HG02678 (cell line): ENCODE measurements at regions not wholly inside any gene's neighbourhood (a gene's known extent, or its start where the extent isn't known, plus 50 kb on each side); places are given as distances from the start of the nearest gene placed in this dataset.

ENCODE experiments used
- ATAC-seq: cut with Tn5 transposase; IDR thresholded peaks from one replicate; pipeline ENCODE4 v1.9.1; 2021; ENCODE audit warnings: mild to moderate bottlenecking, moderate library complexity; ENCODE audit not compliant: unreplicated experiment

DNA sequence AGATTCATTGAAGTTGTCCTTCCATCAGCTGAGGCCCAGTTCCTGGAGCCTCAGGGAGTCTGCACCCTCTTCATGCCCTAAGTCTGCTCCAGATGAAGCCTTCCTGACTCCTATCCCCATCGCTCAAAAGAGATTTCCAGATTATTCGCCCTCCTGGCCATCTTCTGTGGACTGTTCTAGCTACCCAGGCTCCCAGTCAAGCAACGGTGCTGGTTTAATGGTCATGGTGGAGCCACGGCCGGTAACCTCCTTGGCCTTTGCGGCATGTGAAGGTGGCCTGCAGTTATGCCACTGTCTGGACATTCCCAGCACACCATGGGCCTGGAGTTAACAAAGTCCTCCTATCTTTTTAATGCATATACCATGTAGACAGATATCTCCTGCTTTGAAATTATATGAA lies 140.1 kb upstream of the ASB18 start:
- no peak for ATAC-seq

DNA sequence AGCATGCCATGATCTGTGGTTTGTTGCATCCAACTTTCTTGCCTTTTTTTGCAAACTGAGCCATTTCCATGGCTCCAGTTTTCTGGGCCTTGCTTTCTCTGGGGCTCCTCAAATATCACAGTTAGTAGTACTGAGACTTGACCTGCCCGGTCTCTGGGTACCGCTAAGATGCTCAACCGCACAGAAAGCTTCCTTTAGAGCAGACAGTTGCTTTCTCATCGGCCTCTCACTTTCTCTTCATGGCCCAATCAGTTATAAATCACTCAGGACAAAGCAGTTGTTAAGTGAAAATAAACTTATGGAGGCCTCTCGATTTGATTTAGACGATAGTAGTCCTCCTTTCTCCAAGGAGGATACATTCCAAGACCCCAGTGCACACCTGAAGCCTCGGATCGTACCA lies 141.2 kb upstream of the ASB18 start:
- ATAC-seq = no peak

DNA sequence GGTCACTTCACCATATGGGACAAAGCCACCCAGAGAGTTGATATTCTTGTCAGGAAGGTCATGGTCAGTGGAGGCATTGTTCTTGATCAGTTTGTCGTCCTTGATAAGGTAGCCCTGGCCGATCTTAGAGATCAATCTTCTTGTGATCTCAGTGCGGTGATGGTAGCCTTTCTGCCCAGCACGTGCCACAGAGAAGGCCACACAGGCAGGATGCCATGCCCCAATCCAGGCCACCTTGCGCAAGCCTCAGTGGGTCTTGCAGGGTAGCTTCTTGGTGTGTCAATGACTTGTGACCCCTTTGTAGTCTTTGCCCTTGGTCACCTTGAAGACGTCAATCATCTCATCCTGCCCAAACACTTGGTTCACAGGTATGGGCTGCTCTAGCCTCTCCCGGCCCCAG lies 143.9 kb upstream of the ASB18 start:
- ATAC-seq = no peak

DNA sequence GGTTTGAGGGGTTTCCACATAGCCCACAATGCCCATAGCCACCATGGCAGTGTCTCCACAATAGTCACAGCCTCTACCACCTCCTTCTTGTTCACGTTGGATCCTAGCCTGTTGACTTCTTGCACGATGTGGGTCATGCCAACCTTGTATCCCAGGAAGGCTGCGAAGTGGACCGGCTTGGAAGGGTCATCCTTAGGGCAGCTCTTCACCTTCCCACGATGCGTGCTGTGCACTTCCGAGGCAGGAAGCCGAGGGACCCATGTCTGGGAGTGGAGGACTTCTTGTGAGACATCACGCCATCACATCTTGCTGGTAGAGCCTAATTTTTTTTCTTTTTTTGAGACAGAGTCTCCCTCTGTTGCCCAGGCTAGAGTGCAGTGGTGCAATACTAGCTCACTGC lies 144.6 kb upstream of the ASB18 start:
- no peak for ATAC-seq

DNA sequence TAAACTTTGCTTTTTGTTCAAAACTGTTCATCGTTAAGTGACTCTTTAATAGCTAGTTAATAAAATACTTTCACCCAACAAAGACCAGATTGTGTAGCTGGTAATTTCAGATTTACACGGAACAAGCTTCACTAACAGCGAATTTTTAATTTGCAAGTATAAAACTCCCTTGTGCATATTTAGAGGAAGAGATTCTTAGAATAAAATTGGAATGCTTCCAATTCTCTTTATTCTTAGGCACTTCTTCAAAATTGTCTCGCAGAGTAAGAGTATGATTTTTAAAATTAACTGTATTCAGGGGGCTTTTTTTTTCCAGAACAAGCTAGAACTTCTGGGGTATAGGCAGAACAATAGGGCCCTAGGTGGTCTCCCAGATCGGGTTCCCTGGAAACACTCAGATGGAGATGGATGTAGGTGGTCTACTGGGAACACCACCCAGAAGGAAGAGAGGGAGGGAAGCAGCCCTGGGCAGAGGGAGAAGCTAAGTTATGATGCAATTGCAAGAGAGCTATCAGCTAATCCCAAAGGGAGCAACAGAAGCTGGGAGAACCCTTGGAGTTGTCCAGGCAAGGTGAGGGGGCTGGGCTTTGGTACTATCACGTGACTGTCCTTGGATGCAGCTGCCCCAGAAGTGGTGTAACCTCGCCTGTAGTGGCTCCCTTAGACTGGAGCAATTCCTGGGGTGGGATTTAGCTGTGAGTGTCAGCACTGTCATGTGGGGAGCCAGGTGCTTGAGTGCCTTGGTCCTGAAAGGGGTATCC lies 151.7 kb upstream of the ASB18 start:
- no peak for ATAC-seq

DNA sequence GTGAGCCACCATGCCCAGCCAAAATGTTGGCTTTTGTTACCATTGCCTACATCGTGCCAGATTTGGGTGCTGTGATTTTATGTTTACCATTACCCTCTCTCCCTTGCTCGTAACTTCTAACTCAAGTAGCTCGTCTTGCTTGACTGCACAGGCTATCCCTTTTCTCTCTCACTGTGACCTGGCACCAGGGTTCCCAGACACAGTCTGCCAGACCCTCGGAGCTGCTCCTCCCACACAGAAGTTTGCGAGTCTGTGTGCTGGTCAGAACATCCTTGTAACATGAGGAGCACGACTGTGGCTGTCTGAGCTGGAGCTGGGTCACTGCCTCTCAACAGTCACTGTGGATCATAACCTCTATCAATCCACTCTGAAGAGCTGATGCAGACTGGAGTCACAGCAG lies 152.5 kb upstream of the ACKR3 start:
- no peak for ATAC-seq

DNA sequence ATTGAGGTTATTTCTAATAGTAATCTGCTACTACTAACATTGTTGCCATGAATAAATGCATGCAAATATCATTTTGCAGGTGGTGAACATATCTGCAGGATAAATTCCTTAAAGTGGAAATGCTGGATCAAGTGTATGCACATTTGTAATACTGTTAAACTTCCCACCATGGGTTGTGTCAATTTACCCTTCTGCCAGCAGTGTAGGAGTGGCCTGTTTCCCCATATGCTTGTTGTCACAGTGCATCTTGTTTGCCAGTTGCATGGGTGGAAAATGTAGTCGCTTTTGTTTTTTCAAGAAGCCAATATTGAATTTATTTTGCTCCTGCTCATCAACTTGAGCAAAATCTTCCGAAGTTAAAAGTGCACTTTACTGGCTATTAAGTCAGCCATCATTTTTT lies 139.0 kb upstream of the ACKR3 start:
- ATAC-seq = no peak

DNA sequence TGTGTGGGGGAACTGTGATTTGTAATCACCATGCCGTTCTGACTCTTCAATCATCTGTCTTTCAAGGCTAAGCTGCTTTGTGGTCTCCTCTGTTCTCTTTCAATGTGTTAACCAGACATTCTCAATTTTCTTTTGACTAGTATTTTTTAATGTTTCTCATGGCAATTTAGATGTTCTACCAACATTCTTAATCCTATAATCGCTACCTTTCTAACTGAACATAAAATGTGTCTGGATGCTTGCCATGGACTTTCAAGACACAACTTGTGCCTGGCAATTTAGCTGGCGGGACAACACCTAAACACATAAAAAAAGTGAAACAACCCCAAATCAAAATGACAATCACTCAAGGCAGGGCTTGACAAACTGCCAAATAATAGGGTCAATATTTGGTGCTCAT lies 135.0 kb upstream of the ACKR3 start:
- no peak for ATAC-seq

DNA sequence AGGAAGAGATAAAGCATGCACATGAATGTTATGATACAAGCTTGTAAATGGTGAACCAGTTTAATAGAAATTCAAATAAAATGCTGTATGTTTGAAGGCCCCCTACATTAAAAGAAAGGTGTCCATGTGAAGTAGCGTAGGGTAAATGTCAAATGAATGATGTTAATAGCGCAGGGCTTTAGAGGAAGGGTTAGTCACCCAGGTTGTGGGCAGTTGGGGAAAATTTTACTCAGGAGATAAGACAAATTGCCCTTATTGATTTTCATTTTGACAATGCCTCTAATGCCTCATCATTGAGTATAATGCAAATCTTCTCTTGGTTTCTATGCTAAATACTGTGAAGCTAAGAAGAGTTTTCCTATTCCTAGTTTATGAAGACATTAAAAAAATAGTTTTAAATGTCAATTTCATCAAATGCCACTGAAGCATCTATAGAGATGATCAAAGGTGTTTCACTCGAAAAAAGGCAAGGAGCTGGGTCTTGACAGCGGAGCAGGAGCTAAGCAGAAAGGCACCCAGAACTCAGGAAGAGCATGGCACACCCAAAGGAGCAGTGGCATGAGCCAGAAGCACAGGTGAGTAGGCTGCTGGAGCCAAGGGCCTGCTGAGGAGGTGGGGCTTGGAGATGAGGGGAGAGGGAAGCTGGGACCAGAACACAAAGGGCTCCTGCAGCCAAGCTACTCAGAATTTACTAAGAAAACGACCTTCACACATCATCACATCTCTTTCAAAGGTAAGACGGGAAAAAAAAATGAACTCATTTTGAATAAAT lies 129.3 kb upstream of the ACKR3 start:
- ATAC-seq = no peak

DNA sequence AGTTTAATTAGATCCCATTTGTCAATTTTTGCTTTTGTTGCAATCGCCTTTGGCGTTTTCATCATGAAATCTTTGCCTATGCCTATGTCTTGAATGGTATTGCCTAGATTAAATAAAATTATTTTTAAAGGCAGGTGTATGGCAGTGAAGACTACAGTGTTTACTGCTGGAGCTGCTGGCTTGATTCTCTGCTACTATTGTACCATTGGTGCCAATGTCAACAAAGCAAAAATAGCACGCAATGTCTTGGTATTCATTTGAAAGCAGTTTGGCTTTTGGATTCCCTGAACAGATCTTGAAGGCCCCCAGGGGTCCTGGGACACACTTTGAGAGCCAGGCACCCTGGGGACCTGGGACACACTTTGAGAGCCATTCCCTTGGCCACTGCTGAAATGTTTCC lies 125.4 kb upstream of the ACKR3 start:
- no peak for ATAC-seq

DNA sequence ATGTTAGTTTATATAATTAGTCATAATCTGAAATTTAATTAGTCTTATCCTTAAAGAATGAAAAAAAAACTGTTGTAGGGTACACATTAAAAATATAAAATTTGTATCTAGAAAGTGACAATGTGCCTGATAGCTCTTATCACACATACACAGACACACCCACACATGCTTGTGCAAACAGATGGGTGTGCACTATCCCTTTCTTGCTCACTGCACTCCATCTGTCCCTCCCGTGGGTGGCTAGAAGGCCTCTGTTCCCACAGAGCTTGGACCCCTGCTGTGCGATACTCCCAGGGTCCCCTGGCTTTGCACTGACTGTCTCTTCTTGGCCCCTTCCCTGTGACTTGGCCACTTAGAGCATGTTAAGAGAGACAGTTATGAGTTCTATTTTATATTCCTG lies 123.9 kb upstream of the ACKR3 start:
- ATAC-seq = no peak

DNA sequence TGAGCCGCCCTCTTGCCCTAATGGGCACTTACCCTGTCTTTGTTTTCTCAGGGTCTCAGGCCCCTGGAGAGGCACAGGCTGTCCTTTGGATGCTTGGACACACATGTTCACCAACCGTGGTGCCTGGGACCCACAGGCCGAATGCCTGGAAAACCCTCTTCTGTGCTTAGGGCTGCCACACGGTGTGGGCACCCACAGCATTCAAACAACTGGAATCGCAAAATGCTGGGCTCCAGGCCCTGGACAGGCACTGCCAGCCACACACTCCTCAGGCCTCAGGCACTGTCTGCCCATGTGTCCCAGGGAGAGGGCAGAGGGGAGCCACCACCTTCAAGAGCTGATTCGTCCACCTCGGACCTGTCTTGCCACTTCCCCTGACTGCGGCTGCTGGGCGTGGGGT lies 123.1 kb upstream of the ACKR3 start:
- no peak for ATAC-seq

DNA sequence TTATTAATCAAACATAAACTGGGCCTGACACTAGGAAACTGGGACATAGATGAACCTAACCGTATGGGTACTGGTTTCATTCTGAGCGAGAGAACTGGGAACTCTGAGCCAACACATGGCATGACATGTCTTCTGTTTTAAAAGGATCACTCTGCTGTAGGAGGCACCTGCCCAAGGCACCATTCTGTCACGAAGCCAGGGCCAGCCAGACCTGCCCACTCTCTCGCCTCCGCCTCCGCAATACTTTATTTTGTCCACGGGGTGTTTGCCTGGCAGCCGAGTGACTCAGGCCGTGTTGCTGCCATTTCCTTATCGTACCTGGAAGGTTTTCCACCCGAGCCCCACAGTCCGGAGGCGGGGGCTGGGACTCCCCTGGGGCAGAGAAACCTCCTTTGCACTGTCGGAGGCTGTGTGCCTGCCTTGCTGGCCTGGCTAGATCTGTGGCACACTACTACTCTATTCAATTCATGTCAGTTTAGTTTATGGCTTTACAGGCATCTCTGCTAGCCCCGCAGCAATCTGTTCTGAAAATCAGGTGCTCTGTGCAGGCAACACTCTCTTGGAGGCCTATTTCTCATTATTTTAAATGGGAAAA lies 120.4 kb upstream of the ACKR3 start:
- ATAC-seq = no peak

DNA sequence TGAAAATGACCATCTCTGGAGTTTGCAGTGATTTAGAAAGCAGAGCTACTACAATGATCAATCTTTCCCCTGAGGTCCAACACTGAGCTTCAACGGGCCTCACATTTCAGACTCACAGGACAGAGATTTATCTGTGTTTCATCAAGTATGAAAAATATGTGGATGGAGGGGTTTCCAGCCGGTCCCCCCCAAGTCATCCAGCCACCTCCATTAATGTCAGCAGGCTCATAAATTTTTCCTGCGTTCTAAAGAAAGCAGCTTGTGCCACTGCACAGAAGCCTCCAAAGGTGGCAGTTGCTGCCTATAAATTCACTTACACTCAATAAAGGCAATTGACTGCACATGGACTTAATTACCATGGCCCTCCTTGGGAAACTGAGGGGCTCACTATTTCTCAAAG lies 117.4 kb upstream of the ACKR3 start:
- no peak for ATAC-seq

DNA sequence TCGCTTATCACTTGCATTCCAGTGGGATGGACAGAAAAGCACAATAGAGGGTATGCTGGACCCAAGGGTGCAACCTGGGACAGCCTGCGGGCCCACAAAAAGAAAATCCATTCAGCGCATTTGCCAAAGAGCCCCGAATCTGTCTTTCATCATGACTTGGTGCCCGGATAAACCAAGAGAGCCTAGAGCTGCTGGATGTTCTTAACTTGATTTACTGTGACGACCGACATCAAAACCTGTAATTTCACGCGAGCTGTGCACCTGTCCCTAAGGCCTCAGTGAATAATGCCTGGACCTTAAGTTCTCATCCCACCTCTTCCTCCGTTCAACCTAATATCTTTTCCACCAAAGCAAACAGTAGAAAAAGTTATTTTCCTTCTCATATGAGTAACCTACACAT lies 115.5 kb upstream of the ACKR3 start:
- ATAC-seq = no peak

DNA sequence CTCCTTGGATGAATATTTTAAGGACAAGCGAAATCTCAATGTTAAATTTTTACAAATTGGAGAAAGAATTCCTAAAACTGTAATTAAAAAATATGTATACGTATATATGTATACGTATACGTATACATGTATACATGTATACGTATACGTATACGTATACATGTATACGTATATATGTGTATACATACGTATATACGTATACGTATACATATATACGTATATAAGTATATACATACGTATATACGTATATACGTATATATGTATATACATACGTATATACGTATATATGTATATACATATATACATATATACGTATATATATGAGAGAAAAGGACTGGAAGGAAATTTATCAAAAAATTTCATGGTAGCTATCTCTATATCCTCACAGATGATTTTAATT lies 110.2 kb upstream of the ACKR3 start:
- ATAC-seq = no peak

DNA sequence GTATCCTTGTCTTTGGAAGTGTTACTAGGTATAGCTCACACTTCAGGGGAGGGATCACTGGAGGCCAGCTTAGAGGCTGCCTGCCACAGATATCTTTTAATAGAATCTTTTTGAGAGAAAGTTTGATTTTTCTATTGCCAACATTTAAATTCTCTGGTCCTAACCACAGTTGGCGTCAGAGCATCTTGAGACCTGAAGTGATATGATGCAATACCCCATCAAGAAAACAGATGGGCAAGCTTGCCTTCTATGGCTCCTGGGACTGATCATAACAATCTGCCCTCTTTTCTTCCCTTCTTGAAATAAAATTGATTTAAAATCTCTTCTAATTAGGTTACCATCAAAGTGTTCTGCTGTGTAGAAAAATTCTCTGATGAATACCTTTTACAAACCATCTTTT lies 105.5 kb upstream of the ACKR3 start:
- ATAC-seq = no peak

DNA sequence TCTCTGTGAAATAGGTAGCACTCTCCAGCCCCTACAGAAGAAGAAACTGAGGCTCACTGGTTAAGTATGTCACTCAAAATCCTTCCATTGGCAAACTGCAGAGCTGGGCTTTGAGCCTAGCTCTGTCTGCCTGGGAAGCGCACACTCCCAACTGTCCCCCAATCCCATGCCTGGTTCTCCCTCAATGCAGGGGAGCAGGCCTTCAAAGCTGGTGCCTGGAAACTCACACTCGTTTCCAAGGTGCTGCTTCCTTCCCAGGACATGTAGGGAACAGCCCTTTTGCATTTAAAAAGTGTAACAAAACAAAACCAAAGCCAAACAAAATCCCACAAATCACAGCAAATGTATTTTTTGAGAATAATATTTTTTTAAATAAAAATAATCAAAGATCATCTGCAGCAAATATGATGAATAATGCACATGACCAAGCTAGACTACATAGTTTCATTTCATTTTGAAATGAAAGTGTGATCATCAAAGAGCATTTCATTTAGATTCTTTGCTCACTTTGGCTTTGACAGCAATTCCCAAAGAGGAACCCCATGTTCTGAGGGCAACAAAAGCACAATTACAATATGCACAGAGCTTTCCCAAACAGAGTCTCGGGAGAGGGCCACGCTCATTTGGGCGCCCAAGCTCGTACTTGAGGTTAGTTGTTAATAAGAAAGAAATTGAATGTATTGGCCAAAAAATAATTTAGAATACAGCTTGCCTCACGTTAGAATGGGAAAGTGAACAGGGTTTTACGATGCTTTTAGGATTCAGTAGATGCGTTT lies 96.7 kb upstream of the ACKR3 start:
- no peak for ATAC-seq

DNA sequence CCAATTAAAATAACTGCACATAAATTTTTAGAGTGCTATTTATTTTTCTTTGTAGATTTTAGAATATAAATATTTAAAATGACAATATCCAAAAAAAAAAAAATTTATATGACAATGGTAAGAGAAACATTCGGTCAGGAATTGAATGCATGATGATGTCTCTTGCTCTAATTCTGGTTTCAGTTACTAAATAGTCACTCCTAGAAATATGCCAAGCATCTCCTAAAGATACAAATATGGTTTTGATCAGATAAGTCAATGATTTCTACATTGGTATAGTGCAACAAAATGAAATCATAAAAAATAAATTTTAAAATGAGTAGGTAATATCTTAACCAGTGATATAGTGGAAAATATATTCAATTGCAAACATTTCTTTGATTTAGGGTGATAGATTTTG lies 95.9 kb upstream of the ACKR3 start:
- ATAC-seq = no peak

DNA sequence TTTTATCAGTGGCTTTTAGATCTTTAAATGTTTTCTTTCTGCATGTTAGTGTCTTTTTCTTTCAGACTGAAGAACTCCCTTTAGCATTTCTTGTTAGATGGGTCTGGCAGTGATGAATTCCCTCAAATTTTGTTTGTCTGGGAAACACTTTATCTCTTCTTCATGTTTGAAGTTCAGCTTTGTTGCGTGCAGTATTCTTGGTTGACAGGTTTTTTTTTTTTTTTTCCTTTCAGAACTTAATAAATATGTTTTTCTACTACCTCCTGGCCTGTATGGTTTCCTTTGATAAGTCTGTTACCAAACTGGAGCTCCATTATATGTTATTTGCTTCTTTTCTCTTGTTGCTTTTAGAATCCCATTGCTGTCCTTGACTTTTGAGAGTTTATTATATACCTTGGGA lies 89.8 kb upstream of the ACKR3 start:
- ATAC-seq = no peak

DNA sequence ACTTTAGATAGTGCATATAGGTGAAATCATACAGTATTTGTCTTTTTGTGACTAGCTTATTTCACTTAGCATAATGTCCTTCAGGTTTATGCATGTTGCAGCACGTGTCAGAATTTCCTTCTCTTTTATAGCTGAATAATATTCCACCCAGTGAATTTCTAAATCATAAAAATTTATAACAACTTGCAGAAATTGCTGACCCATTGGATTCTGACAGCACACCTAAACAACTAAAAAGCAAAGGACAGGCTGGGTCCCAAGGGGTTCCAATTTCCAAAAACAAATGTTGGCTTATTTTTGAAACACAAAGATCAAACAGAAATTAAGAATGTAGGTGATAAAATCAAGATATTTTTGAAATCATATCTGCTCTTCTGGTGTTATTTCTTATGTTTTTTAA lies 86.5 kb upstream of the ACKR3 start:
- ATAC-seq = no peak

DNA sequence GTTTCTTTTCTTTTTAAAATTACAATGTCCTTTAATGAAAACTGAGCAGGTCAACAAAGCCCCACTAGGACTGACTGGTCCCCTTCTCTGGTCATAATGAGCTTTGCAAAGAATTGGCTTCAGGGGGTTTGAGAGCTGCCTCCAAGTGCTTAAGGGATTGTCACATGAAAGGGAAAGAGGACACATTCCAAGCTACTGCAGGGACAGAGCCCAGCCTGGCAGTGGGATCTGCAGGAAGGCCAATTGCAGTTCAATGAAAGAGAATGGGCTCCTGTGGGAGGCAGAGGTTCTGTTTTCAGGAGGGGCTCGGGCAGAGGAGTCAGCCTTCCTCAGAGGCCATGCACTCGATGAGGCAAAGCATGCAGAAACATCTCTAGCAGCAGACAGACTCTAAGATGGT lies 84.1 kb upstream of the ACKR3 start:
- no peak for ATAC-seq
